ENCODE measurements at regions not wholly inside any gene's neighbourhood (a gene's known extent, or its start where the extent isn't known, plus 50 kb on each side); places are given as distances from the start of the nearest gene placed in this dataset.
"Not testable (repeated sequence)": the region's sequence is repeated elsewhere in the genome, so short reads cannot be mapped to it uniquely, and the experiment has no call there.

DNA sequence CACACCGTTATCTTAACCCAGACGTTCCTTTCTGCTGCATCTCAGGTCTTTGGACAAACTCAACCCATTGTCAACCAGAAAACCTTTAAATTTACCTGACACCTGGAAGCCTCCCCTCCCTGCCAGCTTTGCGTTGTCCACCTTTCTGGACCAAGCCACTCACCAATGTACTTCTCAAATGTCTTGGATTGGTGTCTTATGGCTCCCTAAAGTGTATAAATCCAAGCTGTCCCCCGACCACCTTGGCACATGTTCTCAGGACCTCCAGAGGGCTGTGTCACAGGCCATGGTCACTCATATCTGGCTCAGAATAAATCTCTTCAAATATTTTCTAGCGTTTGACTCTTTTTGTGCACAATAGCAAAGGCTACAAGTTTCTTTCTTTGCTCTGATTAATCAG is 250.0 kb downstream of the DLL1 start:
- no peaks in the 10 kb centered on the region for H3K4me1 Mint-ChIP-seq
- CTCF ChIA-PET, result no interaction called here

DNA sequence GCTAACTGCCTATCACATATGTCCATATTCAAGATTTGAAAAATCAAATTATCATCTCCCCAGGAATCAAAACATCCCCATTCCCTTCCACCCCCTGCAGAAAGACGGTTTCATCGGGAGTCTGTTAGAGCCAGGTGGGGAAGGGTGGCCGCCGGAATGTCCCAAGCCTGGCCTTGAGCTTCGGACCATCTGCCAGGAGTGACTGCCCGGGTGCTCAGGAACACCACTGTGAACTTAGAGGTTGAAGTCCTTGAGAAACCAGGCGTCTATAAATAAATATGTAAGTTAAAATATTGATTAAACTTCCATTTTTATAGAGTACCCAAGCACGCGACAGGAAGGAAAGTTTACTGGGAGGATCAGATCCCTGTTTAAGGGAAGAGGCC is 250.8 kb downstream of the DLL1 start:
- Mint-ChIP-seq H3K4me1 (no peaks in the 10 kb centered on the region), H3K27ac (no peak overlapping the region), H3K27me3 (peaks cover 2% of the 10 kb centered on the region), H3K4me3 (no peak overlapping the region), H3K36me3 (no peaks in the 10 kb centered on the region), H3K9me3 (no peaks in the 10 kb centered on the region)
- CTCF ChIA-PET, result no interaction called here
- no peak for DNase-seq

More for the DNA sequence above, 250.0 kb downstream of the DLL1 start:
- H3K9me3 Mint-ChIP-seq, result no peaks in the 10 kb centered on the region
- H3K27ac Mint-ChIP-seq, result no peak overlapping the region
- no peak overlapping the region for H3K4me3 Mint-ChIP-seq
- no peaks in the 10 kb centered on the region for H3K36me3 Mint-ChIP-seq
- H3K27me3 Mint-ChIP-seq, result peaks cover 6% of the 10 kb centered on the region
- DNase-seq, result no peak

DNA sequence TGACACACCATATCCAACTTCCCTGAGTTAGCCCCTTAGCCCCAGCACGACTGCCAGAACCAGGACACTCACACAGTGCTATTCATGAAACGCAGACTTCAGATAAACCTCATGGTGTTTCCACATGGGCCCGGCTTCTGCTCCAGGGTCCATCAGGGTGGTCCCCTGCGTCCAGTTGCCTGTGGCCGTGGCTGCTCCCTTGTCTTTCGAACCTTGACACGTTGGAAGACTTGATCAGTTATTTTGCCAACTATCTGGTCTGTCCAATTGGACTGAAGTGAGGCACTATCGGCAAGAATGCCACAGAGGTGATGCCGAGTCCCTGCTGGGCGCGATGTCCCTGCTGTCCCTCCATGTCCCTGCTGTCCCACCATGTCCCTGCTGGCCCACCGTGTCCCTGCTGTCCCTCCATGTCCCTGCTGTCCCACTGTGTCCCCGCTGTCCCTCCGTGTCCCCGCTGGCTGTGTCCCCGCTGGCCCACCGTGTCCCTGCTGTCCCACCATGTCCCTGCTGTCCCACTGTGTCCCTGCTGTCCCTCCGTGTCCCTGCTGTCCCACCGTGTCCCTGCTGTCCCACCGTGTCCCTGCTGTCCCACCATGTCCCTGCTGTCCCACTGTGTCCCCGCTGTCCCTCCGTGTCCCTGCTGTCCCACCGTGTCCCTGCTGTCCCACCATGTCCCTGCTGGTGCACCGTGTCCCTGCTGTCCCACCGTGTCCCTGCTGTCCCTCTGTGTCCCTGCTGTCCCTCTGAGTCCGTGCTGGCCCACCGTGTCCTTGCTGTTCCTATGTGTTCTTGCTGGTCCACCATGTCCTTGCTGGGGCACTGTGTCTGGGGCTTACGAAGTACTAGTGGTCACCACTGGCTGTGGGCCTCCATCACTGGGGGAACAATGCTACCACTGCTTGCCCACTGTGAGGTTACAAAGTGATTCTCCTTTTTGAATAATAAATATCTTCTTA is 251.4 kb downstream of the DLL1 start:
- DNase-seq, result no peak
- no peak overlapping the region for H3K27ac Mint-ChIP-seq
- no peak overlapping the region for H3K4me3 Mint-ChIP-seq
- H3K4me1 Mint-ChIP-seq, result no peaks in the 10 kb centered on the region
- CTCF ChIA-PET, result no interaction called here
- H3K27me3 Mint-ChIP-seq, result no peaks in the 10 kb centered on the region
- no peaks in the 10 kb centered on the region for H3K9me3 Mint-ChIP-seq
- no peaks in the 10 kb centered on the region for H3K36me3 Mint-ChIP-seq

DNA sequence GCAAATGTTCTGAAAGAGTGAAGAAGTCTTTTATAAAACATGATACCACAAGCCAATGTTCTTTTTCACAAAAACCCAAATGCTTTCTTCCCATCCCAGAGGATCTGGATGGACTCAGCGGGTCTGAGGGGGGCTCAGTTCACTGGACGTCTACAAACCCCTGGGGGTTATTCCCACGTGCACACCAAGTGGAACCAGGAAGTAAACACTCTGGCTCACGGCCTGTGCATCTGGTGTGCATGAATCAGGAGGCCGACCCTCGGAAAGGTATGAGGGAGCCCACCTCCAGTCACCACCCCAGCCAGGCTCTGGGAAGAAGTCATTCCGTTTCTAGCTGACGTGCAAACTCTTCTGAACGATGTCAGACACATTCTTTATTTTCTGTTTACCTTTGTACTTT is 252.2 kb downstream of the DLL1 start:
- no peak overlapping the region for H3K27ac Mint-ChIP-seq
- no peak for DNase-seq
- H3K36me3 Mint-ChIP-seq, result no peaks in the 10 kb centered on the region
- peaks cover 5% of the 10 kb centered on the region for H3K27me3 Mint-ChIP-seq
- no peak overlapping the region for H3K4me3 Mint-ChIP-seq
- H3K4me1 Mint-ChIP-seq, result no peaks in the 10 kb centered on the region
- CTCF ChIA-PET, result no interaction called here
- no peaks in the 10 kb centered on the region for H3K9me3 Mint-ChIP-seq

DNA sequence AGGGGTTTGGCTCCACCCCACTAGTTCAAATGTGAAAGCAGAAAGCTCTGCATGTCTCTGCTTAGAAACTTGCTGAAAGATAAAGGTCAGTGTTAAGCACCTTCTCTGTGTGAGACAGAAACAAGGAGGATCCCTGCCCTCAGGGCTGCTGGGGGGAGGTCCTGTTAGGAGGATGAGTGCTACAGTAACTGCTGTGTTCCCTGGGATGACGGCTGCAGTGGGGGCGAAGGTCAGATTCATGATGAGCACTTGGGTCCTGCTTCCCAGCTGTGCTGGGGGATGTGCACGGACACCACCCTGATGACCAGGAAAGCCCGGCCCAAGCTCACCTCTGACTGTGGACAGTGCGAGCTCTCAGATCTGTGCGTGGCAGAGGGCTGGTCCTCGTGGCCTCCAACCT is 252.6 kb downstream of the DLL1 start:
- Mint-ChIP-seq H3K9me3 (peaks cover 3% of the 10 kb centered on the region), H3K36me3 (no peaks in the 10 kb centered on the region), H3K4me3 (no peak overlapping the region), H3K27ac (no peak overlapping the region), H3K27me3 (peaks cover 7% of the 10 kb centered on the region), H3K4me1 (no peaks in the 10 kb centered on the region)
- DNase-seq, result no peak
- CTCF ChIA-PET, result no interaction called here

DNA sequence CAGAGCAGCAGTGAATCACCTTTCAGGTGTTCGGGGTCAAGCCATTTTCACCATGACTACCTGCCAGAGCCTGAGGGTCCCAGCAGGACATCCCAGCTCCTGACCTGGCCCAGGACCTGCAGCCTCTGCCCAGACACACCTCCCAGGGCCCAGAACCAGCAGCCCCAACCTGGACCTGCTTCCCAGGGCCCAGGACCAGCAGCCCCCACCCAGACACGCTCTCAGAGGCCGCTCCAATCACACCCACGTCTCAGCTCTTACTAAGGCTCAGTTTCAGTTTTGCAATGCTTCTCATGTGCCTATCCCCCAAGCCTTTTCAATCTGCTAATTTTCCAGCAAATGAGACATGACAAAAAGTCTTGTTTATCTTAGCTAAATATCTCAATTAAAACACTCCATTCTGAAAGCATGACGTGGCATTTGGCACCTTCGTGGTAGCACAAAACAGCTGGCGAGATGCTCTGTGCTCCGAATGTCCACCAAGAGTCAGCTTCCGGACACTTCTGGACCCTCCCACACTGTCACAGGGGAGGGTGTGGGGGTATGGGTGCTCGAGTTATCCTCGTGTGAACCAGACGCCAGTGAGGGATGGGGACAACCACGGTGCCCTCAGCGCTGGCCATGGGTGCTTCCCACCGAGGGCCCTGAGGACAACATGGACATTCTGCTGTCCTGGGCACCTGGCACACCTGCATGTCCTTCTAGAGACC is 253.2 kb downstream of the DLL1 start:
- H3K27me3 Mint-ChIP-seq, result peaks cover 7% of the 10 kb centered on the region
- CTCF ChIA-PET, result no interaction called here

DNA sequence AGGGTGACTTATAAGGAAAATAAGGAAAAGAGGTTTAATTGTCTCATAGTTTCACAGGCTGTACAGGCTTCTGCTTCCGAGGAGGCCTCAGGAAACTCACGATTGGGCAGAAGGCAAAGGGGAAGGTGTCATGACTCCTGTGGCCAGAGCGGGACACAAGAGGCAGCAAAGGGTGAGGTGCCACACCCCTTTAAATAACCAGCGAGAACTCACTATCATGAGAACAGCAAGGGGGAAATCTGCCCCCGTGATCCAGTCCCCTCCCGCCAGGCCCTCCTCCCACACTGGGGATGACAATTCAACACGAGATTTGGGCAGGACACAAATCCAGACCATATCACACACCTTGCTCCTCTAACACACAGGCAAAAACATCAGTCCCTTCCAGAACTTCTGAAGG is 254.0 kb downstream of the DLL1 start:
- CTCF ChIA-PET, result no interaction called here
- no peak for DNase-seq
- Mint-ChIP-seq H3K36me3 (no peaks in the 10 kb centered on the region), H3K4me3 (no peak overlapping the region), H3K4me1 (no peaks in the 10 kb centered on the region), H3K9me3 (peaks cover 7% of the 10 kb centered on the region), H3K27me3 (peaks cover 7% of the 10 kb centered on the region), H3K27ac (no peak overlapping the region)

More for the DNA sequence above, 253.2 kb downstream of the DLL1 start:
- Mint-ChIP-seq H3K9me3 (peaks cover 6% of the 10 kb centered on the region), H3K27ac (no peak overlapping the region), H3K4me1 (no peaks in the 10 kb centered on the region), H3K4me3 (no peak overlapping the region), H3K36me3 (no peaks in the 10 kb centered on the region)
- DNase-seq, result no peak

DNA sequence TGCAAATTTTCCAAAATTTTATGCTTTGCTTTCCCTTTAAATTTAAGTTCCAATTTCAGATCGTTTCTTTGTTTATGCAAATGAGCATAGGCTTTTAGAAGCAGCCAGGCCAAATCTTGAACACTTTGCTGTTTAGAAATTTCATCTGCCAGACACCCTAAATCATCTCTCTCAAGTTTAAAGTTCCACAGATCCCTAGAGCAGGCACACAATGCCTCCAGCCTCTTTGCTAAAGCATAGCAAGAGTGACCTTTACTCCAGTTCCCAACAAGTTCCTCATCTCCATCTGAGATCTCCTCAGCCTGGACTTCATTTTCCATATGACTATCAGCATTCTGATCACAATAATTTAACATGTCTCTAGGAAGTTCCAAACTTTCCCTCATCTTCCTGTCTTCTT is 254.5 kb downstream of the DLL1 start:
- DNase-seq, H3K27ac Mint-ChIP-seq, H3K4me1 Mint-ChIP-seq, H3K9me3 Mint-ChIP-seq, CTCF ChIA-PET, H3K36me3 Mint-ChIP-seq, H3K27me3 Mint-ChIP-seq, H3K4me3 Mint-ChIP-seq: not testable (repeated sequence)

DNA sequence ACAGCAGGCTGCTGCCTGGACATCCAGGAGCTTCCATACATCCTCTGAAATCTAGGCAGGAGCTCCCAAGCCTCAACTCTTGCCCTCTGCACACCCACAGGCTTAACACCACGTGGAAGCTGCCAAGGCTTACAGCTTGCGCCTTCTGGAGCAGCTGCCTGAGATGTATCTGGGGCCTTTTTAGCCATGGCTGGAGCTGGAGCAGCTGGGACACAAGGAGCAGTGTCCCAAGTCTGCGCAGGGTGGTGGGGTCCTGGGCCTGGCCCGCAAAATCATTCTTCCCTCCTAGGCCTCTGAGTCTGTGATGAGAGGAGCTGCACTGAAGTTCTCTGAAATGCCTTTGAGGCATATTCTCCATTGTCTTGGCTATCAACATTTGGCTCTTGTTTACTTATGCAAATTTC is 255.0 kb downstream of the DLL1 start:
- H3K4me3 Mint-ChIP-seq, result no peak overlapping the region
- CTCF ChIA-PET, result no interaction called here
- no peaks in the 10 kb centered on the region for H3K4me1 Mint-ChIP-seq
- no peaks in the 10 kb centered on the region for H3K36me3 Mint-ChIP-seq
- H3K27ac Mint-ChIP-seq, result no peak overlapping the region
- peaks cover 7% of the 10 kb centered on the region for H3K27me3 Mint-ChIP-seq
- no peak for DNase-seq
- H3K9me3 Mint-ChIP-seq, result peaks cover 7% of the 10 kb centered on the region

DNA sequence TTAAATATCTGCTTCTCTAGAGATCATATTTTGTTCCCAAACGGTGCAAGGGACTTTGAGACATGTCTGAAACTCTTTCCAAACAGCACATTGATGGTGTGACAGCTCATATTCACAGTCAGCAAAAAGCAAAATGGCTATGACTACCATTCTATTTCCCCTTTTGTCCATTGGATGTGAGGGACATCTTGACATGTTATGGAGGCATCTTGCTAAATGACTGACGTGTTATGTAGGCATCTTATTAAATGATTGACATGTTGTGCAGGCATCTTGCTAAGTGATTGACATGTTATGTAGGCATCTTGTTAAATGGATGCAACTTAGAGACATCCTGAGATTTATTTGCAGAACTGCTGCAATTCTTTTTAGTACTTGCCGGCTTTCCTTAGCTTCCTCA is 255.8 kb downstream of the DLL1 start:
- Mint-ChIP-seq H3K36me3 (no peaks in the 10 kb centered on the region), H3K27me3 (peaks cover 7% of the 10 kb centered on the region), H3K4me1 (no peaks in the 10 kb centered on the region), H3K4me3 (no peak overlapping the region), H3K9me3 (peaks cover 7% of the 10 kb centered on the region), H3K27ac (no peak overlapping the region)
- CTCF ChIA-PET, result no interaction called here
- DNase-seq, result no peak

DNA sequence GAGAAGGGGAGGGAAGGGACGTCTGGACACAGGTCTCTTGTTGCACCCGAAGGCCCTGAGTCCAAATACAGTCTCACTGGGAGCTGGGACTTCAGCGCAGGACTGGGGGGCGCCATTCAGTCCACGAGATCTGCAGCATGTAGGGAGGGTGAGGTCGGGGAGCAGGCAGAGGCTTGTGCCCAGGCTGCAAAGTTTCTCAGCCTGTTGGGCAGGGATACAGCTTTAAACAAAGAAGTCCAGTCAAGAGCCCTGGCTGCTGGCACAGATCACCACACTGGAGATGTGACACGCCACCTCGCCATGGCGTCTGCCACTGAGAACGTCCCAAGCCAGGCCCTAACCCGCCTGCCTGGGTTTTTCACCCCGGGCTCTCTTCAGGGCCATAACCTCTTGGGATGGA is 256.6 kb downstream of the DLL1 start:
- CTCF ChIA-PET, result no interaction called here
- Mint-ChIP-seq H3K4me1 (no peaks in the 10 kb centered on the region), H3K4me3 (no peak overlapping the region), H3K27ac (no peak overlapping the region), H3K36me3 (no peaks in the 10 kb centered on the region), H3K27me3 (peaks cover 7% of the 10 kb centered on the region), H3K9me3 (peaks cover 7% of the 10 kb centered on the region)
- DNase-seq, result no peak

DNA sequence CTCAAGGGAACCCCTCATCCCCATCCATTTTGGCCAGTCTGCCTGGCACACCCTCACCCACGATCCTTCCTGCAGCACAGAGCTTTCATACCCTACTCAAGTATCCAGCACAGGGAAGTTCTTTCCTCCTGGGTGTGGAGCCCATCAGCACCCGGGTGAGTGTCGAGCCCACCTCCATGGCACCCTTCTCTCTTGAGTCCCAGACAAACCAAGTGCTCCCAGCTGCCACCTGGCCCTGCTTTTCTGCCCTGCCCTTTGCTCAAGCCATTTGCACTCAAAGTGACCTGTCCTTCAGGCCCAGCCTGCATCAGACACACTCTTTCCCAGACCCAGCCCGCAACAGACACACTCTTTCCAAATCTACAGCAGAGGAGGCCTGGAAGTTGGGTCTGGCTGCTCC is 257.2 kb downstream of the DLL1 start:
- peaks cover 7% of the 10 kb centered on the region for H3K27me3 Mint-ChIP-seq
- H3K27ac Mint-ChIP-seq, result no peak overlapping the region
- peaks cover 7% of the 10 kb centered on the region for H3K9me3 Mint-ChIP-seq
- no peak for DNase-seq
- no peaks in the 10 kb centered on the region for H3K36me3 Mint-ChIP-seq
- CTCF ChIA-PET, result no interaction called here
- no peaks in the 10 kb centered on the region for H3K4me1 Mint-ChIP-seq
- no peak overlapping the region for H3K4me3 Mint-ChIP-seq

DNA sequence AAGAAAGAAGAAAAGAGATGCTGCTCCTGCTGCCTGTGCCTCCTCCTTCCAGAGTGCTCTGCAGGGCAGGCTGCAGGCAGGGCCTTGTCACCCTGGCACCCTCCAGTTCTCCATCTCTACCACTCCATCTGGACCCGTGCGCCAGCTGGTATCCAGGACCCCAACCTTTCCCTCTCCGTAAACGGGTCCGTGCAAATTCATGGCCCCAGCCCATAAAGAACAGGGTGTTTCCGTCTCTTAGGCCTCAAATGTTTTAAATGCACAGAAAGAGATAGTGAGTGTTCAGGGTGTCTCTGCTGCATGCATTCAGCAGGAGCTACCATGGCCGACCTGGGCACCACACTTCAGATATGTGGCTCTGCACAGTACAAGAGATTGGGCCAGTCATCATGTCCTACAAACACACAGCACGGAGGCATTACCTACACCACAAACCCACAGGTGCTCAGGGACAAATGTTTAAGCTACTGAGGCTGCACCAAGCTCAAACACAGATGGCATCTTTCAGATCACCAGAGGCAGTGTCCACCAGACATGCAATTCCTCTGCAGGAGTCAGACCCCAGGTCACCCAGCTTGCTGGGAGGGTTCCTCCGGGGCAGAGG is 258.1 kb downstream of the DLL1 start:
- Mint-ChIP-seq H3K27me3 (peaks cover 7% of the 10 kb centered on the region), H3K4me3 (no peak overlapping the region), H3K27ac (no peak overlapping the region), H3K9me3 (peaks cover 7% of the 10 kb centered on the region), H3K4me1 (no peaks in the 10 kb centered on the region), H3K36me3 (no peaks in the 10 kb centered on the region)
- CTCF ChIA-PET, result no interaction called here
- no peak for DNase-seq

DNA sequence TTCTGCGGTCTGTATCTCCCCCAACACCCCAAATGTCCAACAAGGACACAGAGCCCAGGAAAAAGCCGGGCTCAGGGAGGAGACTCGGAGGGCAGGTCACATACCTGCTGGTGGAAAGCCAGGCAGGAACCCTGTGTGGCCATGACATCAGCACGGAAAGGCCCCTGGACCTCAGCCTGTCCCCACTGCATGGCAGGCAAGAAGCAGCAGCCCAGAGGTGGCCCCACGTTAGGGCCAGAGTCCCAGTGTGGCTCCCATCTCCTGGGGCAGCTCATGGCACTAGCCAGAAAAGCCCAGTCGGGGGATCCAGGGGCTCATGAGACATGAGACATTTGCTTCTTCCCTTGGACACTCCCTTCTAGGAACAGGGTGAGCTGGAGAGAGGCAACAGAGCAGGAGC is 258.7 kb downstream of the DLL1 start:
- H3K36me3 Mint-ChIP-seq, result no peaks in the 10 kb centered on the region
- H3K9me3 Mint-ChIP-seq, result peaks cover 7% of the 10 kb centered on the region
- H3K27ac Mint-ChIP-seq, result no peak overlapping the region
- no peaks in the 10 kb centered on the region for H3K4me1 Mint-ChIP-seq
- no peak for DNase-seq
- CTCF ChIA-PET, result no interaction called here
- H3K27me3 Mint-ChIP-seq, result peaks cover 7% of the 10 kb centered on the region
- no peak overlapping the region for H3K4me3 Mint-ChIP-seq

DNA sequence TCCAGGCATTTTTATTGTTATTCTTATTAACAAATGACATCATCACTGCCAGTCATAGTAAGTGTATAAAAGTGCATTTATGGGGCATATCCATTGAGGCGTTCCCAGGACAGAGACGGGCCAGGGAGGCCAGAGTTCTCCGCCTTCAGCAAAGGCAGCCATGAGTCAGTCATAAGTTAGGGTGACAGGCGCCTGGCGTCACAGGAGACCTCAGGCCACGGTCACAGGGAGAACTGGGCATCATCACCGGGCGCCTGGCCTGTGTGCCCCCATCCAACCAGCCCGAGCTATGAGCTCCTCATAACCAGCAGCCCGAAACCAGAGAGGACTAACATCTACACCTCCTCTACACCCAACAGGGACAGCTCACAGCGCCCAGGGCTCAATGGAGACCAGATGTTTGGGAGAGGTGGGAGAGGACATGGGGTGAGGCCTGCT is 259.2 kb downstream of the DLL1 start:
- Mint-ChIP-seq H3K4me3 (no peak overlapping the region), H3K4me1 (no peaks in the 10 kb centered on the region), H3K36me3 (no peaks in the 10 kb centered on the region), H3K9me3 (peaks cover 7% of the 10 kb centered on the region), H3K27me3 (peaks cover 7% of the 10 kb centered on the region), H3K27ac (no peak overlapping the region)
- DNase-seq, result no peak
- CTCF ChIA-PET, result no interaction called here
